ENCODE measurements at regions not wholly inside any gene's neighbourhood (a gene's known extent, or its start where the extent isn't known, plus 50 kb on each side); places are given as distances from the start of the nearest gene placed in this dataset.

DNA sequence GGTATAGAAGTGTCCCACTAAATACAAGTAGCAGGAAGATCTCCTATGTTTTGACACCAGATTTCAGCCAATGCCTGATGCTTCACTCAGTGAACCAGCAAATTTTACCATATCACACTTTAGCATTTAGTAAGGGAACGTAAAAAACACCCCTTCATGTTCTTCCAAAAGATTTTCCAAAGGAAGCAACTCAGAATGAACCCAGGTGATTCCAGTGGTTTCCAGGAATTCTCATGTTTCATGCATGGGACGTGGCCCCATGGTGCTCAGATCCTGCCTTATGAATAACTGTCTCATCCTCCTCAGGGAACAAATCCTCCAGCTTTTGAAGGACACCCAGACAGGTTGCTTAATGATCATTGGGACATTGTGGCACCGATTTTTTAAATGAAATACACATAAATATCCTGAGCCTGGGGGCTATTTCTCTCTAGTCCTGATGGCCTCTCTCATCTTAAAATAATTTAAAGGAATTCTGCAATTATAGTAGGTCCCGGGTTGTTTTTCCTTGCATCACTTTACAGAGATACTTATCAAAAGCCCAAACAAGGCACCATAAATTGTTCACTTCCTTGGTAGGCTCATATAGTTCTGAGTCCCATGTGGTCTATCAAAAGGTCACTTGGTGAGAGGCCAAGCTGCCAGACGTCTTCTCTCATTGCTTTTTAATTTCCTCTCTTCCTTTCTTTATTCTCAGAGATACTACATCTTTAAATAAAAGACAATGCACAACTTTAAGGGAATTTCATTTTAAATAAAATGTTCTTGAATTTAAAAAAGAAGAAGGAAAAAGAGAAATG, 261.0 kb downstream of the ZNF516 start:
- TF ChIP-seq EZH2 (optimal IDR thresholded peaks at IDR 0.05; ENCODE audit: low read depth, low read length) (no peak), EZH2phosphoT487 (IDR thresholded peaks at IDR 0.05; ENCODE audit: low read length) (no peak)
- TF ChIP-seq, protein P1, sequence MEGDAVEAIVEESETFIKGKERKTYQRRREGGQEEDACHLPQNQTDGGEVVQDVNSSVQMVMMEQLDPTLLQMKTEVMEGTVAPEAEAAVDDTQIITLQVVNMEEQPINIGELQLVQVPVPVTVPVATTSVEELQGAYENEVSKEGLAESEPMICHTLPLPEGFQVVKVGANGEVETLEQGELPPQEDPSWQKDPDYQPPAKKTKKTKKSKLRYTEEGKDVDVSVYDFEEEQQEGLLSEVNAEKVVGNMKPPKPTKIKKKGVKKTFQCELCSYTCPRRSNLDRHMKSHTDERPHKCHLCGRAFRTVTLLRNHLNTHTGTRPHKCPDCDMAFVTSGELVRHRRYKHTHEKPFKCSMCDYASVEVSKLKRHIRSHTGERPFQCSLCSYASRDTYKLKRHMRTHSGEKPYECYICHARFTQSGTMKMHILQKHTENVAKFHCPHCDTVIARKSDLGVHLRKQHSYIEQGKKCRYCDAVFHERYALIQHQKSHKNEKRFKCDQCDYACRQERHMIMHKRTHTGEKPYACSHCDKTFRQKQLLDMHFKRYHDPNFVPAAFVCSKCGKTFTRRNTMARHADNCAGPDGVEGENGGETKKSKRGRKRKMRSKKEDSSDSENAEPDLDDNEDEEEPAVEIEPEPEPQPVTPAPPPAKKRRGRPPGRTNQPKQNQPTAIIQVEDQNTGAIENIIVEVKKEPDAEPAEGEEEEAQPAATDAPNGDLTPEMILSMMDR (IDR thresholded peaks at IDR 0.05; ENCODE audit: low read length): no peak
- no peaks in the 10 kb centered on the region for H3K4me1 ChIP-seq (ENCODE audit: low read length)
- no peak overlapping the region for H3K27ac ChIP-seq (ENCODE audit: low read length)
- no peak overlapping the region for H3K9ac ChIP-seq (ENCODE audit: low read length)
- no peaks in the 10 kb centered on the region for H4K20me1 ChIP-seq (ENCODE audit: insufficient read depth, low read length)
- H3K36me3 ChIP-seq (replicated peaks; ENCODE audit: insufficient read depth, low read length): no peaks in the 10 kb centered on the region
- H3K9me2 ChIP-seq (replicated peaks; ENCODE audit: insufficient read depth, low read length): no peaks in the 10 kb centered on the region
- no peaks in the 10 kb centered on the region for H3K9me3 ChIP-seq (replicated peaks; ENCODE audit: insufficient read depth, low read length)
- H2AFZ ChIP-seq (ENCODE audit: low read length): no peak overlapping the region
- H3K4me2 ChIP-seq (ENCODE audit: low read depth, low read length): no peak overlapping the region
- DNase-seq: no peak
- no peaks in the 10 kb centered on the region for H3F3A ChIP-seq (ENCODE audit: insufficient read depth, low read length)
- no peak overlapping the region for H3K4me3 ChIP-seq (ENCODE audit: low read length)
- no peaks in the 10 kb centered on the region for H3K79me2 ChIP-seq (ENCODE audit: low read length)
- H3K27me3 ChIP-seq (replicated peaks; ENCODE audit: insufficient read depth, low read length): no peaks in the 10 kb centered on the region

DNA sequence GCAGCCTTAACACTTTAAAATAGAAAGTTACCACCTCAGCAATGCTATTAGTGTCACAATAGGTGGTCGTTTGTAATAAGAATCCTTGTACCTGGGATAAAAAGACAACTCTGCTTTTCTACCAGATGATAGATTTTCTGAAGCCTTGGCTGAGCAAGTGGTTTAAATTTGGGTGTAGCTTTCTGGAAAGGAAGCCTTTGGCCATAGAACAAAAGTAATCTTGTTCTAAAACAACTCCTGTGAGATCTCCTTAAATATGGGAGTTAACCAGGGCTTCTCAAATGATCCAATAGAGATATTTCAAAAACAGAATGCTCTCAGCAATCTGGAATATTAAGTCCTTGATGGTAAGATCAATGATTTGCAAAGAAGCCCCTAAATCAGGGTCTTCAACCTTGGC, 261.6 kb downstream of the ZNF516 start:
- H3F3A ChIP-seq (ENCODE audit: insufficient read depth, low read length): no peaks in the 10 kb centered on the region
- no peak overlapping the region for H3K9ac ChIP-seq (ENCODE audit: low read length)
- no peaks in the 10 kb centered on the region for H3K36me3 ChIP-seq (replicated peaks; ENCODE audit: insufficient read depth, low read length)
- H3K27me3 ChIP-seq (replicated peaks; ENCODE audit: insufficient read depth, low read length): no peaks in the 10 kb centered on the region
- no peaks in the 10 kb centered on the region for H3K9me3 ChIP-seq (replicated peaks; ENCODE audit: insufficient read depth, low read length)
- TF ChIP-seq, protein P1 (IDR thresholded peaks at IDR 0.05; ENCODE audit: low read length): no peak
- TF ChIP-seq EZH2phosphoT487 (IDR thresholded peaks at IDR 0.05; ENCODE audit: low read length): no peak
- no peak for TF ChIP-seq EZH2 (optimal IDR thresholded peaks at IDR 0.05; ENCODE audit: low read depth, low read length)
- no peaks in the 10 kb centered on the region for H3K4me1 ChIP-seq (ENCODE audit: low read length)
- H3K4me3 ChIP-seq (ENCODE audit: low read length): no peak overlapping the region
- DNase-seq: no peak
- no peak overlapping the region for H3K4me2 ChIP-seq (ENCODE audit: low read depth, low read length)
- no peaks in the 10 kb centered on the region for H4K20me1 ChIP-seq (ENCODE audit: insufficient read depth, low read length)
- H3K79me2 ChIP-seq (ENCODE audit: low read length): no peaks in the 10 kb centered on the region
- H2AFZ ChIP-seq (ENCODE audit: low read length): no peak overlapping the region
- no peak overlapping the region for H3K27ac ChIP-seq (ENCODE audit: low read length)
- no peaks in the 10 kb centered on the region for H3K9me2 ChIP-seq (replicated peaks; ENCODE audit: insufficient read depth, low read length)

DNA sequence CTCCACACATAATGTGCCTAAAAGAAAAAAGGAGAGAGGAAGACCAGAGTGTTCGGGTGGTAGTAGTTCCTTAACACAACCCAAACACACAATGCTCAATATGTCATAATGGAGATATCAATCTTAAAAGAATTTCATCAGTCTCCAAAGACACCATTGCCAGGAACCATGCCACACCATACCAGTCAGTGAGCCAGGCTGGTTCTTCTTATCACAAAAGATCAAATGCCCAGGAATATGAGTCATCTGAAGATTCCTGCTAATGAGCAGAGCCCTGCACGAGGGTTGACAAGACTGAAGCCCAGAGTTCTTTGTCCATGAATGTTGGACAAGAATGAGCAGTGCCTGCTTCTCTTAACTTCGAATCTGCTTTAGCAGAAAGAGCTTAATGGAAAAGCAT, 262.3 kb downstream of the ZNF516 start:
- Histone ChIP-seq H3F3A (ENCODE audit: insufficient read depth, low read length) (no peaks in the 10 kb centered on the region), H3K4me2 (ENCODE audit: low read depth, low read length) (no peak overlapping the region), H3K9me2 (replicated peaks; ENCODE audit: insufficient read depth, low read length) (no peaks in the 10 kb centered on the region), H3K9me3 (replicated peaks; ENCODE audit: insufficient read depth, low read length) (no peaks in the 10 kb centered on the region), H2AFZ (ENCODE audit: low read length) (no peak overlapping the region), H3K9ac (ENCODE audit: low read length) (no peak overlapping the region), H3K4me3 (ENCODE audit: low read length) (no peak overlapping the region), H3K36me3 (replicated peaks; ENCODE audit: insufficient read depth, low read length) (no peaks in the 10 kb centered on the region), H3K27me3 (replicated peaks; ENCODE audit: insufficient read depth, low read length) (no peaks in the 10 kb centered on the region), H3K79me2 (ENCODE audit: low read length) (no peaks in the 10 kb centered on the region), H4K20me1 (ENCODE audit: insufficient read depth, low read length) (no peaks in the 10 kb centered on the region), H3K4me1 (ENCODE audit: low read length) (no peaks in the 10 kb centered on the region), H3K27ac (ENCODE audit: low read length) (no peak overlapping the region)
- DNase-seq: no peak
- TF ChIP-seq EZH2phosphoT487 (IDR thresholded peaks at IDR 0.05; ENCODE audit: low read length): no peak
- TF ChIP-seq, protein P1 (IDR thresholded peaks at IDR 0.05; ENCODE audit: low read length): no peak
- TF ChIP-seq EZH2 (optimal IDR thresholded peaks at IDR 0.05; ENCODE audit: low read depth, low read length): no peak
